Activated T-cell treated with anti-CD3 and anti-CD28 coated beads, Interleukin-2, amount 50 U/mL, for 48 hours (primary cell): ENCODE measurements at regions not wholly inside any gene's neighbourhood (a gene's known extent, or its start where the extent isn't known, plus 50 kb on each side); places are given as distances from the start of the nearest gene placed in this dataset.

Experiments used
- DNase-seq, 2 experiments: peaks; one replicate each; pipeline ENCODE4 v3.0.0-alpha.2; 2020

DNA sequence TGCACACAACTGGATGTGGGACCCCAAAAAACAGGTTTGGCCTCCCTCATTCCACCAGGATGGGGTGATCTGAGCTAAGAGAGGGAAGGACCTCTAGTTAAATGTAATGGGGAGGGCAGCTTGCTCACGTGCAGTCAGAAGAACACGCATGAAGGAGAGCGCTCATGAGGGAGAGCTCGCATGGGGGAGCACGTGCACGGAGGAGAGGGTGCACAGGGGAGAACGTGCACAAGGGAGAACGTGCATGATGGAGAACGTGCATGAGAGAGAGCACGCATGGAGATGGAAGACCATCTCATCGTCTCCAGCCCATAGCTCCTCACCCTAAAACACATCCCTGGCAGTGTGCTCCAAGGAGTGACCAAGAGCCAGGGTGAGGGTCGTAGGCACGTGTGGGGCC is 141.2 kb downstream of the RBFOX3 start:
- DNase-seq = no peak

DNA sequence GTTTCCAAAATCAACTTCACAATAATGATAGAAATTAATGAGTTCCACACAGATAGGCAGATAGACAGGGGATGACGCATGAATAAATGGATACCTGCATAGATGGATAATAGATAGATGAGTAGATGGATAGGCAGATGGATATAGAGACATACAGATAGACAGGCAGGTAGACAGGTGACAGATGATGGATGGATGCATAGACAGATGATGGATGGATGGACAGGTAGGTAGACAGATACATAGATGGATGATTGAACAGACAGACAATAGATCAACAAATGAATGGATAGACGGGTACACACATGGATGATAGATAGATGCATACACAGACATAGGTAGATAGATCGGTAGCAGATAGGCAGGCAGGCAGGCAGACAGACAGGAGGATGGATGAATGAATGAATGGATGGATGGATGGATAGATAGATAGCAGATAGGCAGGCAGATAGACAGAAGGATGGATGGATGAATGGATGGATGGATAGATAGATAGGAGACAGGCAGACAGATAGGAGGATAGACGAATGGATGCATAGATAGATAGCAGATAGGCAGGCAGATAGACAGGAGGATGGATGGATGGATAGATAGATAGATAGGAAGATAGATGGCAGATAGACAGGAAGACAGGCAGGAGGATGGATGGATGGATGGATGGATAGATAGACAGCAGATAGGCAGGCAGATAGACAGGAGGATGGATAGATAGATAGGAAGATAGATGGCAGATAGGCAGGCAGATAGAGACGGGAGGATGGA is 142.5 kb downstream of the RBFOX3 start:
- DNase-seq = no peak

DNA sequence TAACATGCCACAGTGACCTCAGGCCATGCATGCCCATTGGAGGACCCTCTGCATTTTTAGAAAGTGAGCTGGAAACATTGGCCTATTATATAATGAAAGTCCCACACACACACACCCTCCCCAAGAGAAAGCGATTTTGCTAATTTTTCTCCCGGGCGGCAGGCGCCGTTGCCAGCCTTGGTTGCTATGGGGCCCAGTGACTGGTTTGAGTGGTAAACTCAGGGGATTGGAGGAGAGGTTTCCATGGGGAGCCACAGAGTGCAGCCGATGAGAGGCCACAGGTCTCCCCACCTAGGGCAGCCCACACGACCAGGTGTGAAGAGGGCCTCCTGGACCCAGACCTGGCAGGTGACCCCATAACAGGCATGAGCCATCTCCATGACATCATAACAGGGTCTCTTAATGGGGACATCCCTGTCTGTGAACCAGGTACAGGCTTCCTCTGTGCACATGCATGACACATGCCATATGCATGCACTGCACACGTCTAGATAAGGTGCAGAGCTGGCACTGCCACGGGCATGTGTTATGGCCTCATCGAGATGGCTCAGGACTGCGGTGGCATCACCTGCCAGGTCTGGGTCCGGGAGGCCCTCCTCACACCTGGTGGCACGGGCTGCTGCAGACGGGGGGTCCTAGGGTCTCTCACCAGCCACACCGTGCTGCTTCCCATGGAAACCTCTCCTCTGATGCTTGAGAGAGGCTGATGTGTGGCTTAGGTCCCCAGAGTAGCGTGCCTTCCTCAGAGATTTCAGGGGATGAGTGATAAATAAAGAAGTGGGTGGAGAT is 144.1 kb downstream of the RBFOX3 start:
- DNase-seq = no peak

DNA sequence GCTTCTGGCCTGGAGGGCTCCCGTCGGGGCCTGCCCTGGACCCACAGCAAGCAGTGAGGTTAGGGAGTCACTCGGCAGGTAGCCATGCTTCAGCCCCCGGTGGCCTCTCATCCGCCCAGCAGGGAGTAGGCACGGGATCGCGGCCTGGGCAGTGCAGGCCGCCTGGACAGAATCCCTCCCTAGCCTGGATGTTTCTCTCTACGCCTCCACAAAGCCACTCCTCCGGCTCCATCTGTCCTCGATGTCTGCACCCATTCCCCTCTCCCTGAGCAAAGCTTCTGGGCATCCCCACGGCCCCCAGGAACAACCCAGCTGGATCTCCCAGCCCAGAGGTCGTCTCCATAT is 145.2 kb downstream of the RBFOX3 start:
- no peak for DNase-seq

DNA sequence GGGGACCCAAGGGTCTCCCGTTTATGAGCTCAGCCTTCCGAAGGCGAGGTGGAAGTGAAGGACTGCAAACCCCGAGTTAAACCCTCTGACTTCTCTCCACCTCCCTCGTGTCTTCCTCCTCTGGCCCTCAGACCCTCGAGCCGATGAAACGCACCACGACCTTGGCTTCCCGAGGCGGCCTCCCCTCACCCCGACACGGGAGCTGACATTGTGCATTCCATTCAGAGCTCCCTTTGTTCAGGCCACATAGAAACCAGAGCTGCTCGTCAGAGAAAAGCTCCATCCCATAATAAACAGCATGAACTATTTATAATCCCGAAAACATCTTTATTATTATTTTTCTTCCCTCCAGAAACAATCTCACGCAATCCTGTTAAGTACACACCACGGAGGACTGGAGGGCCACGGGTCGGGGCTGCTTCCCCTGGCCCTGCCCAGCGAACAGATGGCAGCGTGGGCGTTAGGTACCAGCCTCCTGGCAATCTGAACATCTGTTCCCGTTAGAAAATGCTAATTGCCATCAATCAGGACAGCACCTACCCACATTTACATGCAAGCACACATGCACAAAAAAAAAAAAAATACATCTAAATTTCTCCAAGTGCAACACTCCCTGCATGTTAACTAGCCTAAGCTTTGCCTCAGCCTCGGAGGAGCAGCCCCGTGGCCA is 145.7 kb downstream of the RBFOX3 start:
- no peak for DNase-seq

DNA sequence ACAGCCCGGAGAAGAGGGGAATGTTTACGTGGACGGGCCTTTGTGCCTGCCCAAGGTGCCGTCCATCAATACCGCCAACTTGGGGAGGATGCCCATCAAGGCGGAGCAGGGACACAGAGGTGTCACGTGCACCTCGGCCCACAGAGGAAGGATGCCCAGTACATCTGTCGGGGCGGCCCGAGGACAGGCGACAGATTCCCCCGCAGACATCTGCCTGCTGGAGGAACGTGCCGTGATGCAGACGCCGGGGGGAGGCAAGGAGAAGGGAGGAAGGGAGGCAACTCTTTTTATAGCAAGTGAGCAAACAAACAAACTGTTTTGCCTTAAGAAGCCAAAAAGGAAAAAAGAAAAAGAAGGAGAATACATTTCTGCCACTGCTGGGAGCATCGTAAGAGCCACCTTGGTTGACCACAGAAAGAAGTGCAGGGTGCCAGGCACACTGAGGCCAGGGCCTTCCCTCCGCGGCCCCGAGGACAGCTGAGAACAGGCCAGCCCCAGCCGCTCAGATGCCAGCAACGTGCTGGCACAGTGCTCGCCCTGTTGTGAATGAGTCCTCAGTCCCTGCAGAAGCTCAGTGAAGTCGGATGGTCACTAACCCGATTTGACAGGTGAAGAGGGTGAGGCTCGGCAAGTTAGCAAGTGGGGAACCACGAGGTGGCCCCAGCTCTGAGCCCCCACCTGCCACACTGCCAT is 146.4 kb downstream of the RBFOX3 start:
- DNase-seq = no peak

DNA sequence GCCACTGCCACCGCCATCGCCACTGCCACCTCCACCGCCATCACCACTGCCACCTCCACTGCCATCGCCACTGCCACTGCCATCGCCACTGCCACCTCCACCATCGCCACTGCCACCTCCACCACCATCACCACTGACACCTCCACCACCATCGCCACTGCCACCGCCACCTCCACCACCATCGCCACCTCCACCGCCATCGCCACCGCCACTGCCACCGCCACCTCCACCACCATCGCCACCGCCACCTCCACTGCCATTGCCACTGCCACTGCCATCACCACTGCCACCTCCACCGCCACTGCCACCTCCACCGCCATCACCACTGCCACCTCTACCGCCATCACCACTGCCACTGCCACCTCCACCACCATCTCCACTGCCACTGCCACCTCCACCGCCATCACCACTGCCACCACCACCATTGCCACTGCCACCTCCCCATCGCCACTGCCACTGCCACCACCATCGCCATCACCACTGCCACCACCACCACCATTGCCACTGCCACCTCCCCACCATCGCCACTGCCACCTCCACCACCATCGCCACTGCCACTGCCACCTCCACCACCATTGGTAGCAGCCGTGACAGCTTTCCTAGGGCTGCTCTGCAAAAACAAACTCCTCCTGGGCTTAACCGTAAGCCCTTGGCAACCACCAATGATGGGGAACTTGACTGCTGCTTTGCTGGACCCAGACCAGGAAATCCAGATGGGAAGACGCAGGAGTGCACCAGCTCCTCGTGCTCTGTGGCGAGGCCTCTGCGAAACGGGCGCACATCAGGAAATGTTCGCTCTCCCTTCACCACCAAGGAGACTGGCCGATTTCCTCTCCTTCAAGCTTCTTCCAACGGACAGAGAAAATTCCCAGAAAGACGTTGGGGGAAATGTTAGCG is 147.2 kb downstream of the RBFOX3 start:
- no peak for DNase-seq

DNA sequence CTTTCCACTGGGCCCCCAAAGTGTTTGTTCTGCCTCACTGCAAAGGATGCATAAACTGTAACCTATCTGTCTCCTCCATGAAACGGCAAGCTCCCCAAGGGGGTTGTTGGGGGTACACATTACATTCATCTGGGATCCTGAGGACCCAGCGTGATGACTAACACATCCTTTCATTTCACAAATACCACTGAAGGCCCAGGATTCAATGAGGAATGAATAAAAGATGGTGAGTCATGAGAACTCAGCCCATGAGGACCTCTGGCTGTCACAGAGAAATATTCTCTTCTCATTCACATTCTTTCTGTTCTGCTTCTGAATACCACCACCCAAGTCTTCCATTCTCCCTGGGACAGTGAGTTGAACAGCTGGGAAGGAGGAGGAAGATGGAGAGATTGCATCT is 149.8 kb downstream of the RBFOX3 start:
- no peak for DNase-seq

DNA sequence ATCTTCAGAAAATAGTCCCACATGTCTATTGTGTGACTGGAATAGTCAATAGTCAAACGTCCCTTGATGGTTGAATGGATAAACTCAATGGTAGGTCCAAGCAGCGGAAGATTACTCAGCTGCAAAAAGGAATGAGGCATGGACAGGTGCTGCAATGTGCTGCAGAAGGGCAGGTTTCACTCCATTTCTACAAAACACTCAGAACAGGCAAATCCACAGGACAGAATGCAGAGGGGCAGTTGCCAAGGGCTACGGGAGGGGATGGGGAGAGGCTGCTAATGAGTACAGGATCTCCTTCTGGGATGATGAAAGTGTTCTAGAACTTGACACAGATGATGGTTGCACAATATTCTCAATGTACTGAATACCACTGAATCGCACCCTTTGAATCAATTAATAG is 151.0 kb downstream of the RBFOX3 start:
- no peak for DNase-seq

DNA sequence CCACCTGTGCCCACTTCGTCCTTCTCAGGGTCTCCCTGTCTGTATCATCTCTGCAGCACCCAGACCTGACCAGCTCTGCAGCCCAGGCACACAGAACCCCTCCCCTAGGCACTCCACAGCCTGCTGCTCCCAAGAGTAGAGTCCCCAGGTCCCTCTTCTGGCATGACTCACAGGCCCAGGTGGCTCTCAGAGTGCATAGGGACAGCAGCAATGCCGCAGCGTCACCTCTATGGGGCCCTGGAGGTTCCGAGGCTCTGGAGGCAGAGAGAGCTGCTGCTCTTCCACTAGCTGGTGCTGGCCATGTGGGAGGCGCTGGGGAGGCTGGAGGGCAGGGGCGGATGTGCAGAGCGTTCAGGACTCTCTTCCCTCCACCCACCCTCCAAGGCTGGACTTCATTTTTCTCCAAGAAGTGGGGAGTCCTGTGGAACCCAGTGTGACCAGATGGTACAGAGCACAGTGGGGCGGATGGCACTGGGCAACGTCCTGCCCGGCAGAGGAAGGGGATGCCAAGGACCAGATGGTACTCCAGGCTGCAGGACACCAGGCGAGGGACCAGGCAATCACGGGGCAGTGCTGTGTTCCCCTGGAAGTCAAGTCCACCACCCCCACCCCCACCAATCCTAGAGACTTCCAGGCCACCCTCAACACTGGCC is 151.7 kb downstream of the RBFOX3 start:
- no peak for DNase-seq

DNA sequence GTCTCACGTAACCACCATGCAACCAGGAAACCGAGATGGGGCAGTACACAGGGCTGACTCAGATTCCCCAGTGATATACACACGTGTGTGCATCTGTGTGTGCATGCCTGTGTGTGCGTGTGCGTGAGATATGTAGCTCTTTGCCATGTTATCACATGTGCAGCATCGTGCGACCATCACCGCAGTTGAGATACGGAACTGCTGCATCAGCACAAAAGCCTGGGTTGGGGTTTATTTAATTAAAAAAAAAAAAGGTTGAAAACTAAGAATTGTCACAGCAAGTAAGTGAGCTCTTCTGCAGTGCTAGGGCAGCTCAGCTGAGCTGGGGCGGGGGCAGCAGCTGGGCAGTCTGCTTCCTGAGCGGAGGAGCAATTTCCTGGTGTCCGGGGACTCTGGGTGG is 152.5 kb downstream of the RBFOX3 start:
- no peak for DNase-seq

DNA sequence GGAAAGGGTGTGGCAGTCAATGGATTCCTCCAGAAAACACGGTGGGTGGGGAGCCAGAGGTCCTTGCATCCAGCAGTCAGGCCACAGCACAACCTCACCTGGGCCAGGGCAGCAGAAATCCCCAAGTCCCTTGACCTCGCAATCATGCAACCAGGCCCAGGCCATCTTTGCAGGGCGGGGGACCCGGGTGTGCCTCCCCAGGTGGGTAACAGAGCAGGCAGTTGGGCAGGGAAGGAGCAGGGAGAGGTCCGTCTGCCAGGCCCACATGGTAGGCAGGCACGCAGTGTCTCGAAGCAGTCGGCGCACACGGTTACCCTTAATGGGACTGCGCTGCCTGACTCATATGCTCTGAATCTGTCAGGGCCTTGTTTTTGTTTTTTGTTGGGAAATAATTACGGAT is 153.0 kb downstream of the RBFOX3 start:
- DNase-seq = no peak

DNA sequence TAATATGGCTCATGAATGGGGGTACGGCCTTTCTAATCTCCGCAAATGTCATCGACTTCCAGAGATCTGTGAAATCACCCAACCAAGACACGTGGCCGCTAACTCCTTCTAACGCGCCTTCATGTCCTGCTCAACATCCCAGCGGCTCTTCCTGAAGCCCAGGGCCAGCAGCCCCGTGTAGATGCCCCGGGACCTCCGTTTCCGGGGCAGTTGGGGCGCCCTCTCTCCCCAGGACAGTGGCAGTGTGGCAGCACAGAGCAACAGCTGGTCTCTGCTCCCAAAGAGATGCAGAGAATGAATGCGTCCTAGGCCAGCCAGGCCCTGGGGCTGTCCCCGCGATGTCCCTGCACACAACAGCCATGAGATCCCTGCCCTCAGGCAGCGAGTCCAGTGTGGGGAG is 153.5 kb downstream of the RBFOX3 start:
- no peak for DNase-seq

DNA sequence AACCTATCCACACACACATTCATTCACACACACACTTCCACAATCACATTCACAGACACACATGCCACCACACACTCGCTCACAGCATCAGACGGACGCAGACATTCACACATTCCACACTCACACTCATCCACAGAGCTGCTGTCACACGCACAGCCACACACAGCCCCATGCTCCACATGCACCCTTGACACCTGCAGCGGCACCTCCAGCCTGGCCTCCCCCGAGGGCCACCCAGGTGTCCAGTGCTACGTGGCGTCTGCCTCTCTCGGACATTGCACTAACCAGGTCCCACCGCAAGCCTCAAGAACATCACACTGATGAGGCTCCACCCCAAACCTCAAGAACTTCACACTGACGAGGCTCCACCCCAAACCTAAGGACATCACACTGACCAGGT is 155.2 kb downstream of the RBFOX3 start:
- DNase-seq = no peak

DNA sequence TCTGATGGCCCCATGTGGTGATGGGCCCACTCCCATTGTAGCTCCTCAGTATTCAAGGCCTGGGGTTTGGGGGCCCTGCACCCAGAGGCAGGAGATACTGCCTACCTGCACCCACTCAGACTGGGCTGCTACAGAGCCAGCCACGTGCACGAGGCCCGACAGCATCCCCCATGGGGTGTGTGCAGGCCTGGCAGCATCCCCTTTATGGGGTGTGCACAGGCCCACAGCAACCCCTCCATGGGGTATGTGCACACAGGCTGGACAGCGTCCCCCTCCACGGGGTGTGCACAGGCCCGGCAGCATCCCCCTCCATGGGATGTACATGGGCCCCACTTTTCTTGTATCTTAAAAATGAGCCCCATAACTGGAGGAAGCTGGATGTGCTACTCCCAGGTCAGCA is 156.0 kb downstream of the RBFOX3 start:
- no peak for DNase-seq

DNA sequence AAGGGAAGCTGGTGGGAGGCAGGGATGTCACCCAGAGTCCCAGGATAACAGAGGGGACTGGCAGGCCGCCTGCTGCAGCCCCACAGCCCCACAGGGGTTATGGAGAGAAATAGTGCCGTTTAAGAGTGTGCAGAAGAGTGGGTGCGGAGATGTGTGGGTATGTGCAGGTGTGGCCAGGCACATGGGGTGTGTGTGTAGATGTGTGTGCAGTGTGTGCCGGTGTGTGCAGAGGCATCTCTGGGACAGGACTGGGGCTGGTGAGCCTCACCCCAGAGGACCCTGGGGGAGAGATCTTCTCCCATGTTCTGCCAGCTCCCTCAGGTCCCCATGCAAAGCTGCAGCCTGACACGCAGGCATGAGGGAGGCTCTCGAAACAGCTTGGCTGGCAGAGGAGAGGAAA is 157.4 kb downstream of the RBFOX3 start:
- no peak for DNase-seq

DNA sequence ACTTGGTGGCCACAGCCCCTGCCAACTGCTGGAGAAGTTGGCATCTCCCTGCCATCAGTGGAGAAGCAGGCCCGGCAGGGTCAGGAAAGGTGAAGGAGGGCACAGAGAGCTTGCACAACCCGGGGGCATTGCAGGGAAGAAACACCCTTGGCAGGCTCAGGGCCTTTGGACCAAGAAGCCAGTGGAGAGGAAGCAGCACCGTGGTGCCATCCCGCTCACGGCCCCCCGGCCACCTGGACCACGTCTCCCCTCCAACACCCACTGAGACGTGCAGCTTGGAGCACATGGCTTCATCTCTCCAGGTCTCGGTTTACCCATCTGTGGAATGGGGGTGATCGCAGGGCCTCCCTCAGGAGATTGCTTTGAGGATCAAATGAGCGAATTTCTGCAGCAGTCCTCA is 158.1 kb downstream of the RBFOX3 start:
- no peak for DNase-seq

DNA sequence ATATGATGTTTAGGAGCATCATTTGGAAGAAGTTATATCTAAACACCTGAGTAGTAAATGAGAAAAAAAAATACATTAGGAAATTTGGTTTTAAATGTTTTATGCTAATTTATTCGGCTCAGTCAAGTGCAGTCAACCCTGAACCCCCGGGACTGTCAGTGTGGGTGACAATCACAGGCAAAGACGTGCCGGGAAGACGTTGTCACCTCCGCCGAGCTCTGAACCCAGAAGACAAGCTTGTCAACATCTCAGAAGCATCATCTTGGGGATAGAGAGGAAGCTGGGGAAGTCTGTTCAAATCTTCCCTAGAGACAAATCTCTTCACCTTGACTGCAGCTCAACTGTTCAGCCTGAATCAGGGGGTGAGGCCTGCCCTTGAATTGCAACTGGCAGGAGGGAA is 159.7 kb downstream of the RBFOX3 start:
- DNase-seq = no peak

DNA sequence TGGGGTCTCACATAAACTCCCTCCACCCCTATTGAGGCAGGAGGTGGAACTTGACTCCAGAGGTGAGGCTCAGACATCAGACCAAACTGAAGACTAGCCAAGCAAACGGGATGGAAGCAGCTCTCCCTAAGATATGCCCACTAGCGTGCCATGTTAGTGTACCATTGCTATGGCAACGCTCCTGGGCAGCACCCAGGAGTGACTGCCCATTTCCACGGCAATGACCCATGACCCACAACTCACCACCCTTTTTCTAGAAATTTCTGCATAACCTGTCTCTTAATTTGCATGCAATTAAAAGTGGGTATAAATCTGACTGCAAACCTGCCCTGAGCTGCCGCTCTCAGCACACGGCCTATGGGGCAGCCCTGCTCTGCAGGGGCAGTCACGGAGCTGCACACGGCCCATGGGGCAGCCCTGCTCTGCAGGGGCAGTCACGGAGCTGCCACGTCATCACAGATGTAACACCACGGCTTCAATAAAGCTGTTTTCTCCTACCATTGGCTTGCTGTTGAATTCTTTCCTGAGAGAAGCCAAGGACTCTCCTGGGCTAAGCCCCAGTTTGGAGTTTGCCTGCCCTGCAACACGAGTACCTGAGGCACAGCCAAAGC is 164.3 kb downstream of the RBFOX3 start:
- no peak for DNase-seq

DNA sequence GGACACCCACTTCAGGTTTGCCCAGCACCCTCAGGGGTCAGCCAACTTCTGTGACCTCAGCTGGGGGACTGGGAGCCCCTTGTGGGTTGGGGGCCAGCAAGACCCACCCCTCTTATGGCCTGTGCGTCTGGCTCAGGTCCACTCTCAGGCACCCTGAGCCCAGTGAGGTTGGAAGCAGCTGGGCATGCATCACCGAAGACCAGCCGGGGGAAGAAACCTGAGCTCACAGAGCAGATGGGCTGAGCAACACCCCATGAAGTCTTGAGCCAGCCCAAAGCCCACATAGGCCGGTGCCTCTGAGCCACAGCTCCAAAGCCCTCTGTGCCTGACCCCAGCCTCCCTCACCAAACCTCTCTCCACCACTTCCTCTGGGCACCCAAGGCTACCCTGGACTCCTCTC is 166.7 kb downstream of the RBFOX3 start:
- DNase-seq = no peak

DNA sequence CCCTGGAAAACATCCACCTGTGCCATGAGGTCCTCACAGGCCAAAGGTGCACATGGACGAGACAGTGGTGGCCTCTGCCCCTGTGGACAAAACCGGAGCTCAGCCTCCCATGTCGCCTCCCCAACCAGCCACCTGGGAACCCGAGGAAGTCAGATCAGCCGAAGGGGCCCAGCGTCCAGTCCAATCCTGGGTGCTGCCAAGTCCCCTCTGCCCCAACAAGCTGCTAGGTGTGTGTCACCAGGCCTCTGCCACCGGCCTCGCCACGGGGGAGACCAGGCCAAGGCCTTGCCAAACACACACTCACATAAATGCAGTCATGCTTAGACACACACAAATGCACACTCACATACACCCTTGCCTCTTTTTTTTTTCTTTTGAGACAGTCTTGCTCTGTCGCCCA is 167.8 kb downstream of the RBFOX3 start:
- DNase-seq = no peak
